GM23338 (cell line): ENCODE measurements at regions not wholly inside any gene's neighbourhood (a gene's known extent, or its start where the extent isn't known, plus 50 kb on each side); places are given as distances from the start of the nearest gene placed in this dataset.

Source experiments
- ATAC-seq: fragments of 200-7000 bp; cut with Tn5 transposase; 3 replicates; pipeline ENCODE4 v1.9.1; 2020
- DNase-seq: peaks from one replicate; pipeline ENCODE4 v3.0.0-alpha.2; 2015; ENCODE audit warnings: low spot score
- H2AFZ ChIP-seq: fragments of 200-600 bp; sonication (generic); 2 replicates; pipeline ENCODE4 v1.8.0; 2016; ENCODE audit warnings: antibody characterized with exemption, mild to moderate bottlenecking, moderate library complexity
- H3F3A ChIP-seq: fragments of 200-600 bp; sonication (generic); replicated peaks from 2 replicates; pipeline ENCODE4 v1.8.0; 2017; ENCODE audit warnings: antibody characterized with exemption, mixed run types, low read depth
- H3K27ac ChIP-seq: fragments of 200-600 bp; sonication (generic); 2 replicates; pipeline ENCODE4 v1.6.1; 2016; ENCODE audit warnings: low read depth
- H3K27me3 ChIP-seq: fragments of 200-600 bp; sonication (generic); 2 replicates; pipeline ENCODE4 v1.8.0; 2016; ENCODE audit warnings: mild to moderate bottlenecking, mixed run types, moderate library complexity; ENCODE audit not compliant: insufficient read depth
- H3K36me3 ChIP-seq: fragments of 200-600 bp; sonication (generic); 2 replicates; pipeline ENCODE4 v1.8.0; 2016; ENCODE audit warnings: mild to moderate bottlenecking; ENCODE audit not compliant: insufficient read depth
- H3K4me1 ChIP-seq: fragments of 200-600 bp; sonication (generic); 2 replicates; pipeline ENCODE4 v1.8.0; 2016; ENCODE audit warnings: mild to moderate bottlenecking, moderate library complexity; ENCODE audit not compliant: insufficient read depth
- H3K4me2 ChIP-seq: fragments of 200-600 bp; sonication (generic); 2 replicates; pipeline ENCODE4 v1.7.1; 2017; ENCODE audit warnings: mixed run types
- H3K4me3 ChIP-seq: fragments of 200-600 bp; sonication (generic); 2 replicates; pipeline ENCODE4 v1.6.1; 2016; ENCODE audit warnings: mixed run types
- H3K79me2 ChIP-seq: fragments of 200-600 bp; sonication (generic); replicated peaks from 2 replicates; pipeline ENCODE4 v1.8.0; 2017; ENCODE audit warnings: mild to moderate bottlenecking; ENCODE audit not compliant: insufficient read depth
- H3K9me2 ChIP-seq: fragments of 200-600 bp; sonication (generic); 2 replicates; pipeline ENCODE4 v1.8.0; 2017; ENCODE audit not compliant: insufficient read depth
- H4K20me1 ChIP-seq: fragments of 200-600 bp; sonication (generic); replicated peaks from 2 replicates; pipeline ENCODE4 v1.8.0; 2017; ENCODE audit warnings: mild to moderate bottlenecking; ENCODE audit not compliant: insufficient read depth
- H3K27ac Mint-ChIP-seq: 2 replicates; pipeline ENCODE4 v1.8.0; 2020; ENCODE audit warnings: inconsistent platforms, mild to moderate bottlenecking, moderate library complexity, mixed read lengths
- H3K27me3 Mint-ChIP-seq: 3 replicates; pipeline ENCODE4 v1.8.0; 2022; ENCODE audit warnings: low read depth, mild to moderate bottlenecking, moderate library complexity, mixed read lengths, inconsistent platforms; ENCODE audit not compliant: insufficient read depth, poor library complexity
- H3K36me3 Mint-ChIP-seq: 3 replicates; pipeline ENCODE4 v1.8.0; 2021; ENCODE audit warnings: low read depth, mild to moderate bottlenecking, inconsistent platforms, moderate library complexity, mixed read lengths
- H3K4me1 Mint-ChIP-seq: 3 replicates; pipeline ENCODE4 v1.8.0; 2020; ENCODE audit warnings: mild to moderate bottlenecking, inconsistent platforms, mixed read lengths
- H3K4me3 Mint-ChIP-seq: 3 replicates; pipeline ENCODE4 v1.8.0; 2021; ENCODE audit warnings: moderate library complexity, mild to moderate bottlenecking, inconsistent platforms, mixed read lengths
- H3K9me3 Mint-ChIP-seq: 3 replicates; pipeline ENCODE4 v1.8.0; 2020; ENCODE audit warnings: moderate library complexity, mild to moderate bottlenecking, inconsistent platforms, mixed read lengths
- TF ChIP-seq, protein P1 (sequence below): fragments of 250-450 bp; sonication (Bioruptor Pico); IDR thresholded peaks from 2 replicates; pipeline ENCODE4 v1.5.0; 2020; ENCODE audit warnings: mild to moderate bottlenecking, moderate library complexity

DNA sequence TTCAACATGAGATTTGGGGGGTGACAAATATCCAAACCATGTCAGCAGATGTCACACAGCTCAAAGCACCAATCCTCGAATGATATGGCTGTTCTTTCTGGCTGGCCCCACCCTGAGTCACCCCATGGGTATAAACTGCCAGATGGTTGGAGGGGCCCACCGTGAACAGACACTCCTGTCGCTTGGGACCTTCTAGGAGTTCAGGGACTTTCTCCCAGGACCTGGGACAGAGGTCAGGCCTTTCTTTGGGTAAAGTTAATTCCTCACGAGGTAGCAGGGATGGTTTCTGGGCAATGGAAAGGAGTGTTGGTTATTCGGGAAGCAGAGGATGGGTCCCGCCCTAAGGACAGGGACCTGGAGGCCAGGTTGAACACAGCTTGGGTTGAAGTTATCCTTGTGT is 262.0 kb downstream of the ACTR3B start:
- H3K4me1 Mint-ChIP-seq = peaks cover 17% of the 10 kb centered on the region

More for the DNA sequence above, 262.0 kb downstream of the ACTR3B start:
- Histone ChIP-seq H3K4me2 (no peak overlapping the region), H3K4me3 (no peak overlapping the region), H3K27me3 (no peaks in the 10 kb centered on the region), H3K9me2 (peaks cover 5% of the 10 kb centered on the region; the same call in 1 of the 2 replicates), H3K4me1 (0 out of 2 replicates have a peak, but pooled peaks cover 11% of the 10 kb centered on the region), H4K20me1 (no peaks in the 10 kb centered on the region), H3K79me2 (no peaks in the 10 kb centered on the region), H3K36me3 (no peaks in the 10 kb centered on the region), H3K27ac (no peak overlapping the region), H2AFZ (no peak overlapping the region), H3F3A (no peaks in the 10 kb centered on the region)
- H3K27me3 Mint-ChIP-seq = peaks cover 6% of the 10 kb centered on the region
- no peak overlapping the region for H3K4me3 Mint-ChIP-seq
- H3K9me3 Mint-ChIP-seq = peaks cover 7% of the 10 kb centered on the region; the same call in 1 of the 3 replicates
- no peak overlapping the region for H3K27ac Mint-ChIP-seq
- TF ChIP-seq, protein P1, sequence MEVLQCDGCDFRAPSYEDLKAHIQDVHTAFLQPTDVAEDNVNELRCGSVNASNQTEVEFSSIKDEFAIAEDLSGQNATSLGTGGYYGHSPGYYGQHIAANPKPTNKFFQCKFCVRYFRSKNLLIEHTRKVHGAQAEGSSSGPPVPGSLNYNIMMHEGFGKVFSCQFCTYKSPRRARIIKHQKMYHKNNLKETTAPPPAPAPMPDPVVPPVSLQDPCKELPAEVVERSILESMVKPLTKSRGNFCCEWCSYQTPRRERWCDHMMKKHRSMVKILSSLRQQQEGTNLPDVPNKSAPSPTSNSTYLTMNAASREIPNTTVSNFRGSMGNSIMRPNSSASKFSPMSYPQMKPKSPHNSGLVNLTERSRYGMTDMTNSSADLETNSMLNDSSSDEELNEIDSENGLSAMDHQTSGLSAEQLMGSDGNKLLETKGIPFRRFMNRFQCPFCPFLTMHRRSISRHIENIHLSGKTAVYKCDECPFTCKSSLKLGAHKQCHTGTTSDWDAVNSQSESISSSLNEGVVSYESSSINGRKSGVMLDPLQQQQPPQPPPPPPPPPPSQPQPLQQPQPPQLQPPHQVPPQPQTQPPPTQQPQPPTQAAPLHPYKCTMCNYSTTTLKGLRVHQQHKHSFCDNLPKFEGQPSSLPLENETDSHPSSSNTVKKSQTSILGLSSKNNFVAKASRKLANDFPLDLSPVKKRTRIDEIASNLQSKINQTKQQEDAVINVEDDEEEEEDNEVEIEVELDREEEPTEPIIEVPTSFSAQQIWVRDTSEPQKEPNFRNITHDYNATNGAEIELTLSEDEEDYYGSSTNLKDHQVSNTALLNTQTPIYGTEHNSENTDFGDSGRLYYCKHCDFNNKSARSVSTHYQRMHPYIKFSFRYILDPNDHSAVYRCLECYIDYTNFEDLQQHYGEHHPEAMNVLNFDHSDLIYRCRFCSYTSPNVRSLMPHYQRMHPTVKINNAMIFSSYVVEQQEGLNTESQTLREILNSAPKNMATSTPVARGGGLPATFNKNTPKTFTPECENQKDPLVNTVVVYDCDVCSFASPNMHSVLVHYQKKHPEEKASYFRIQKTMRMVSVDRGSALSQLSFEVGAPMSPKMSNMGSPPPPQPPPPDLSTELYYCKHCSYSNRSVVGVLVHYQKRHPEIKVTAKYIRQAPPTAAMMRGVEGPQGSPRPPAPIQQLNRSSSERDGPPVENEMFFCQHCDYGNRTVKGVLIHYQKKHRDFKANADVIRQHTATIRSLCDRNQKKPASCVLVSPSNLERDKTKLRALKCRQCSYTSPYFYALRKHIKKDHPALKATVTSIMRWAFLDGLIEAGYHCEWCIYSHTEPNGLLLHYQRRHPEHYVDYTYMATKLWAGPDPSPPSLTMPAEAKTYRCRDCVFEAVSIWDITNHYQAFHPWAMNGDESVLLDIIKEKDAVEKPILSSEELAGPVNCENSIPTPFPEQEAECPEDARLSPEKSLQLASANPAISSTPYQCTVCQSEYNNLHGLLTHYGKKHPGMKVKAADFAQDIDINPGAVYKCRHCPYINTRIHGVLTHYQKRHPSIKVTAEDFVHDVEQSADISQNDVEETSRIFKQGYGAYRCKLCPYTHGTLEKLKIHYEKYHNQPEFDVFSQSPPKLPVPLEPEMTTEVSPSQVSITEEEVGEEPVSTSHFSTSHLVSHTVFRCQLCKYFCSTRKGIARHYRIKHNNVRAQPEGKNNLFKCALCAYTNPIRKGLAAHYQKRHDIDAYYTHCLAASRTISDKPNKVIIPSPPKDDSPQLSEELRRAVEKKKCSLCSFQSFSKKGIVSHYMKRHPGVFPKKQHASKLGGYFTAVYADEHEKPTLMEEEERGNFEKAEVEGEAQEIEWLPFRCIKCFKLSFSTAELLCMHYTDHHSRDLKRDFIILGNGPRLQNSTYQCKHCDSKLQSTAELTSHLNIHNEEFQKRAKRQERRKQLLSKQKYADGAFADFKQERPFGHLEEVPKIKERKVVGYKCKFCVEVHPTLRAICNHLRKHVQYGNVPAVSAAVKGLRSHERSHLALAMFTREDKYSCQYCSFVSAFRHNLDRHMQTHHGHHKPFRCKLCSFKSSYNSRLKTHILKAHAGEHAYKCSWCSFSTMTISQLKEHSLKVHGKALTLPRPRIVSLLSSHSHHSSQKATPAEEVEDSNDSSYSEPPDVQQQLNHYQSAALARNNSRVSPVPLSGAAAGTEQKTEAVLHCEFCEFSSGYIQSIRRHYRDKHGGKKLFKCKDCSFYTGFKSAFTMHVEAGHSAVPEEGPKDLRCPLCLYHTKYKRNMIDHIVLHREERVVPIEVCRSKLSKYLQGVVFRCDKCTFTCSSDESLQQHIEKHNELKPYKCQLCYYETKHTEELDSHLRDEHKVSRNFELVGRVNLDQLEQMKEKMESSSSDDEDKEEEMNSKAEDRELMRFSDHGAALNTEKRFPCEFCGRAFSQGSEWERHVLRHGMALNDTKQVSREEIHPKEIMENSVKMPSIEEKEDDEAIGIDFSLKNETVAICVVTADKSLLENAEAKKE (CRISPR knock-in tag) = no peak
- DNase-seq = no peak
- ATAC-seq = no peak
- no peaks in the 10 kb centered on the region for H3K36me3 Mint-ChIP-seq
